Chondrocyte (in vitro differentiated cells): ENCODE measurements at regions not wholly inside any gene's neighbourhood (a gene's known extent, or its start where the extent isn't known, plus 50 kb on each side); places are given as distances from the start of the nearest gene placed in this dataset.

Experiments
- DNase-seq: peaks from one replicate; pipeline ENCODE4 v3.0.0; 2021; ENCODE audit warnings: mixed read lengths, low spot score
- H3K27ac Mint-ChIP-seq: one replicate; pipeline ENCODE4 v1.8.0; 2021; ENCODE audit warnings: mild to moderate bottlenecking, moderate library complexity, mixed read lengths; ENCODE audit not compliant: unreplicated experiment
- H3K27me3 Mint-ChIP-seq: 2 replicates; pipeline ENCODE4 v1.8.0; 2021; ENCODE audit warnings: low read depth, mixed read lengths
- H3K36me3 Mint-ChIP-seq: 2 replicates; pipeline ENCODE4 v1.8.0; 2021; ENCODE audit warnings: low read depth, mixed read lengths
- H3K4me1 Mint-ChIP-seq: 2 replicates; pipeline ENCODE4 v1.8.0; 2021; ENCODE audit warnings: low read depth, mild to moderate bottlenecking, mixed read lengths
- H3K4me3 Mint-ChIP-seq: one replicate; pipeline ENCODE4 v1.8.0; 2021; ENCODE audit warnings: mild to moderate bottlenecking, moderate library complexity, mixed read lengths; ENCODE audit not compliant: unreplicated experiment
- H3K9me3 Mint-ChIP-seq: 2 replicates; pipeline ENCODE4 v1.8.0; 2021; ENCODE audit warnings: low read depth, mixed read lengths
- CTCF ChIP-seq: fragments of 200-600 bp; sonication (generic); IDR thresholded peaks from 2 replicates; pipeline ENCODE4 v1.5.0; 2021; ENCODE audit warnings: antibody characterized with exemption, mild to moderate bottlenecking, moderate library complexity

- Mint-ChIP-seq H3K4me1 (peaks cover 9% of the 10 kb centered on the region), H3K4me3 (no peak overlapping the region)
Observed at GRCh38 chr4:16382571-16382970, 156.3 kb upstream of the TAPT1 start.

GRCh38 chr4:16377887-16378286, 151.6 kb upstream of the TAPT1 start:
- no peak overlapping the region for H3K4me3 Mint-ChIP-seq
- H3K4me1 Mint-ChIP-seq = peaks cover 9% of the 10 kb centered on the region
- H3K27ac Mint-ChIP-seq = no peak overlapping the region
- no peak for TF ChIP-seq CTCF
- no peaks in the 10 kb centered on the region for H3K9me3 Mint-ChIP-seq
- no peaks in the 10 kb centered on the region for H3K36me3 Mint-ChIP-seq
- no peaks in the 10 kb centered on the region for H3K27me3 Mint-ChIP-seq
- DNase-seq = no peak

More at GRCh38 chr4:16382571-16382970, 156.3 kb upstream of the TAPT1 start:
- H3K27ac Mint-ChIP-seq = no peak overlapping the region
- TF ChIP-seq CTCF = no peak
- H3K27me3 Mint-ChIP-seq = peaks cover 6% of the 10 kb centered on the region
- no peaks in the 10 kb centered on the region for H3K9me3 Mint-ChIP-seq
- H3K36me3 Mint-ChIP-seq = no peaks in the 10 kb centered on the region
- no peak for DNase-seq

- TF ChIP-seq CTCF = no peak
- H3K27ac Mint-ChIP-seq = no peak overlapping the region
- peaks cover 5% of the 10 kb centered on the region for H3K9me3 Mint-ChIP-seq
- no peak overlapping the region for H3K4me3 Mint-ChIP-seq
- H3K36me3 Mint-ChIP-seq = peaks cover 2% of the 10 kb centered on the region
- no peaks in the 10 kb centered on the region for H3K4me1 Mint-ChIP-seq
- no peak for DNase-seq
- H3K27me3 Mint-ChIP-seq = peaks cover 3% of the 10 kb centered on the region
Observed at GRCh38 chr4:16365036-16365569, 138.8 kb upstream of the TAPT1 start.

GRCh38 chr4:16360694-16361262, 134.5 kb upstream of the TAPT1 start:
- Mint-ChIP-seq H3K27me3 (peaks cover 3% of the 10 kb centered on the region), H3K4me3 (no peak overlapping the region), H3K27ac (no peak overlapping the region), H3K4me1 (no peaks in the 10 kb centered on the region), H3K36me3 (peaks cover 2% of the 10 kb centered on the region), H3K9me3 (no peaks in the 10 kb centered on the region)
- TF ChIP-seq CTCF = no peak
- no peak for DNase-seq

GRCh38 chr4:16353165-16353564, 126.9 kb upstream of the TAPT1 start:
- TF ChIP-seq CTCF = no peak
- H3K4me3 Mint-ChIP-seq = no peak overlapping the region
- H3K36me3 Mint-ChIP-seq = no peaks in the 10 kb centered on the region
- no peak for DNase-seq
- no peaks in the 10 kb centered on the region for H3K9me3 Mint-ChIP-seq
- H3K27me3 Mint-ChIP-seq = peaks cover 13% of the 10 kb centered on the region
- no peaks in the 10 kb centered on the region for H3K4me1 Mint-ChIP-seq
- no peak overlapping the region for H3K27ac Mint-ChIP-seq
